SK-N-SH (cell line): ENCODE measurements at regions not wholly inside any gene's neighbourhood (a gene's known extent, or its start where the extent isn't known, plus 50 kb on each side); places are given as distances from the start of the nearest gene placed in this dataset.

ENCODE experiments used
- CTCF ChIA-PET: fragments of 300-600, 350-600 bp; formaldehyde crosslinking; extraction: SDS; loops from one replicate; lab custom pipeline; 2021; lab: Yijun Ruan, JAX
- POLR2A ChIA-PET: fragments of 350-600 bp; sonication (Branson Sonifier 250); formaldehyde crosslinking; extraction: SDS; loops from one replicate; lab custom pipeline; 2020; ENCODE audit warnings: antibody characterized with exemption, inconsistent platforms; lab: Yijun Ruan, JAX
- DNase-seq: peaks from one replicate; pipeline ENCODE4 v3.0.0; 2012
- H2AFZ ChIP-seq: fragments of 200-600 bp; sonication (generic); 2 replicates; pipeline ENCODE4 v1.8.1; 2016; ENCODE audit warnings: antibody characterized with exemption, mild to moderate bottlenecking, low read depth
- H3F3A ChIP-seq: fragments of 200-600 bp; sonication (generic); replicated peaks from 2 replicates; pipeline ENCODE3; 2016; ENCODE audit warnings: antibody characterized with exemption, mild to moderate bottlenecking; ENCODE audit not compliant: insufficient read depth
- H3K27ac ChIP-seq, 2 experiments: fragments of 200-500 bp in 1 of 2; fragments of 200-600 bp in 1 of 2; sonication (Bioruptor generic) in 1 of 2; sonication (generic), shearing (Covaris generic) in 1 of 2; 2 replicates each; pipeline versions ENCODE4 v1.5.1 to v1.6.1; 2014 to 2016; ENCODE audit warnings: low read depth in 2 of 2, inconsistent platforms in 1 of 2, low read length in 1 of 2, mild to moderate bottlenecking in 1 of 2, mixed read lengths in 1 of 2
- H3K27me3 ChIP-seq: fragments of 200-600 bp; sonication (generic), shearing (Covaris generic); 2 replicates; pipeline ENCODE4 v1.6.1; 2016; ENCODE audit warnings: mixed run types; ENCODE audit not compliant: insufficient read depth
- H3K36me3 ChIP-seq, 2 experiments: fragments of 200-500 bp in 1 of 2; fragments of 200-600 bp in 1 of 2; sonication (Bioruptor generic) in 1 of 2; sonication (generic) in 1 of 2; replicated peaks in 1 of 2; 2 replicates each; pipeline versions ENCODE3 to v1.5.1; 2014 to 2016; ENCODE audit warnings: low read length in 1 of 2, mild to moderate bottlenecking in 1 of 2; ENCODE audit not compliant: insufficient read depth in 2 of 2, control insufficient read depth in 1 of 2
- H3K4me1 ChIP-seq, 2 experiments: fragments of 200-500 bp in 1 of 2; fragments of 200-600 bp in 1 of 2; sonication (Bioruptor generic) in 1 of 2; sonication (generic), shearing (Covaris generic) in 1 of 2; 2 replicates each; pipeline versions ENCODE4 v1.5.1 to v1.6.1; 2014 to 2016; ENCODE audit warnings: low read depth in 1 of 2, low read length in 1 of 2, mixed run types in 1 of 2; ENCODE audit not compliant: insufficient read depth in 2 of 2, control insufficient read depth in 1 of 2
- H3K4me2 ChIP-seq: fragments of 200-600 bp; sonication (generic), shearing (Covaris generic); 2 replicates; pipeline ENCODE4 v1.6.1; 2017; ENCODE audit warnings: mixed run types
- H3K4me3 ChIP-seq, 2 experiments: fragments of 200-500 bp in 1 of 2; fragments of 200-600 bp in 1 of 2; sonication (Bioruptor generic) in 1 of 2; sonication (generic), shearing (Covaris generic) in 1 of 2; 2 replicates each; pipeline versions ENCODE4 v1.5.1 to v1.8.1; 2014 to 2016; ENCODE audit warnings: low read depth in 2 of 2, inconsistent platforms in 1 of 2, low read length in 1 of 2, mild to moderate bottlenecking in 1 of 2, mixed read lengths in 1 of 2, moderate library complexity in 1 of 2
- H3K79me2 ChIP-seq: fragments of 200-600 bp; sonication (generic); 2 replicates; pipeline ENCODE4 v1.8.1; 2017; ENCODE audit warnings: mild to moderate bottlenecking; ENCODE audit not compliant: insufficient read depth
- H3K9ac ChIP-seq: fragments of 200-600 bp; sonication (generic); 2 replicates; pipeline ENCODE4 v1.6.1; 2017; ENCODE audit warnings: mixed run types
- H3K9me2 ChIP-seq: fragments of 200-600 bp; sonication (generic); 2 replicates; pipeline ENCODE4 v1.6.1; 2017; ENCODE audit warnings: mixed run types
- H3K9me3 ChIP-seq: fragments of 200-600 bp; sonication (generic); 2 replicates; pipeline ENCODE4 v1.6.1; 2017; ENCODE audit warnings: mixed run types, mild to moderate bottlenecking, moderate library complexity
- H4K20me1 ChIP-seq: fragments of 200-600 bp; sonication (generic); 2 replicates; pipeline ENCODE4 v1.6.1; 2017; ENCODE audit warnings: mild to moderate bottlenecking, mixed run types; ENCODE audit not compliant: insufficient read depth
- EP300 ChIP-seq, 2 experiments: IDR thresholded peaks; 2 replicates each; pipeline versions ENCODE4 v1.4.0 to v1.6.1; 2012; ENCODE audit warnings: borderline replicate concordance in 1 of 2, low read depth in 1 of 2, low read length in 1 of 2
- IRF3 ChIP-seq: fragments of 150-350 bp; IDR thresholded peaks from 2 replicates; pipeline ENCODE4 v1.6.1; 2016; ENCODE audit warnings: mild to moderate bottlenecking, low read depth, low read length
- MXI1 ChIP-seq: IDR thresholded peaks from 2 replicates; pipeline ENCODE4 v1.6.1; 2012; ENCODE audit warnings: mild to moderate bottlenecking, low read depth, low read length, improper control_type of control experiment
- NFIC ChIP-seq: IDR thresholded peaks from 2 replicates; pipeline ENCODE4 v1.4.0; 2012; ENCODE audit warnings: borderline replicate concordance
- PBX3 ChIP-seq: IDR thresholded peaks from 2 replicates; pipeline ENCODE4; 2012
- RCOR1 ChIP-seq: fragments of 150-350 bp; IDR thresholded peaks from 2 replicates; pipeline ENCODE4 v1.6.1; 2017; ENCODE audit warnings: antibody characterized with exemption, low read length
- YY1 ChIP-seq: IDR thresholded peaks from 2 replicates; pipeline ENCODE4 v1.4.0; 2012; ENCODE audit warnings: low read depth, mild to moderate bottlenecking
- WGBS: methylation state at CpG from one replicate; pipeline ENCODE4 v1.1.6; 2017; ENCODE audit warnings: low lambda C conversion rate; 5-methylcytosine and 5-hydroxymethylcytosine counted together

- CTCF ChIA-PET, result interaction anchor here (1.1 kb wide), 1 partner anchor 29 kb away, joined by 3 read pairs; no protein-coding TSS in a partner anchor
- Histone ChIP-seq H3F3A (no peaks in the 10 kb centered on the region), H3K4me3 (no peak overlapping the region), H3K79me2 (no peaks in the 10 kb centered on the region), H3K9ac (no peak overlapping the region), H4K20me1 (no peaks in the 10 kb centered on the region), H2AFZ (no peak overlapping the region), H3K36me3 (no peaks in the 10 kb centered on the region), H3K9me2 (no peaks in the 10 kb centered on the region), H3K9me3 (no peaks in the 10 kb centered on the region), H3K27ac (no peak overlapping the region), H3K27me3 (no peaks in the 10 kb centered on the region), H3K4me1 (peaks cover 4 to 19% of the 10 kb centered on the region in 2 experiments; a peak in 3 of 4 replicates), H3K4me2 (no peak overlapping the region)
- no peak for DNase-seq
- POLR2A ChIA-PET, result interaction anchor here (1.4 kb wide), 1 partner anchor 30 kb away, joined by 5 read pairs; no protein-coding TSS in a partner anchor
- TF ChIP-seq IRF3 (no peak), MXI1 (no peak), NFIC (no peak), YY1 (no peak)
- WGBS, result 54% methylated on average over 2 of the region's 2 CpGs
These were observed 143.5 kb downstream of the B3GNT2 start for GRCh38 chr2:62339413-62339812.

GRCh38 chr2:62338111-62338510 lies 142.2 kb downstream of the B3GNT2 start:
- H4K20me1 ChIP-seq, result no peaks in the 10 kb centered on the region
- whole genome bisulfite sequencing, result 81% methylated on average over 4 of the region's 4 CpGs

More at GRCh38 chr2:62338111-62338510, 142.2 kb downstream of the B3GNT2 start:
- Histone ChIP-seq H3K36me3 (no peaks in the 10 kb centered on the region), H3K27ac (peak overlapping the region in 1 of 2 experiments; percentile 62; a peak in 2 of 4 replicates), H3K27me3 (no peaks in the 10 kb centered on the region), H2AFZ (no peak overlapping the region), H3K79me2 (no peaks in the 10 kb centered on the region), H3K4me2 (no peak overlapping the region), H3K9me2 (no peaks in the 10 kb centered on the region), H3K4me3 (no peak overlapping the region), H3K9ac (no peak overlapping the region), H3F3A (no peaks in the 10 kb centered on the region), H3K9me3 (no peaks in the 10 kb centered on the region), H3K4me1 (peaks cover 4 to 27% of the 10 kb centered on the region in 2 experiments; a peak in 3 of 4 replicates)
- peak; percentile 27 for DNase-seq
- TF ChIP-seq MXI1 (no peak), RCOR1 (peak; percentile 40; the same call in 1 of the 2 replicates), EP300 (IDR thresholded peaks at IDR 0.05; ENCODE audit: borderline replicate concordance in 1 of 2, low read depth in 1 of 2, low read length in 1 of 2) (peak in 1 of 2 experiments; percentile 50; a peak in 1 of 4 replicates), PBX3 (no peak)
- CTCF ChIA-PET, result interaction anchor here (0.7 to 0.8 kb wide), 2 partner anchors 74 to 337 kb away, joined by 3 read pairs; no protein-coding TSS in a partner anchor
- POLR2A ChIA-PET, result no interaction called here
